Caco-2 (cell line): ENCODE measurements at regions not wholly inside any gene's neighbourhood (a gene's known extent, or its start where the extent isn't known, plus 50 kb on each side); places are given as distances from the start of the nearest gene placed in this dataset.
"Not testable (repeated sequence)": the region's sequence is repeated elsewhere in the genome, so short reads cannot be mapped to it uniquely, and the experiment has no call there.

Source experiments
- BruUV-seq: library from RNA; stranded (reverse); fragments of 400-500 nt; replicated peaks from 2 replicates; lab custom pipeline; 2021; lab: Mats Ljungman, UMichigan
- CTCF ChIA-PET: fragments of 300-600 bp; sonication (Branson Sonifier 250); formaldehyde crosslinking; loops from one replicate; lab custom pipeline; 2022; ENCODE audit warnings: antibody characterized with exemption; lab: Charles Lee
- POLR2A ChIA-PET: fragments of 300-600 bp; sonication (Branson Sonifier 250); formaldehyde crosslinking; loops from one replicate; lab custom pipeline; 2022; ENCODE audit warnings: antibody characterized with exemption; lab: Charles Lee
- DNase-seq, 2 experiments: peaks; one replicate each; pipeline versions ENCODE4 v3.0.0 to v3.0.0-alpha.2; 2020 to 2022
- H3K27me3 ChIP-seq: replicated peaks from 2 replicates; pipeline ENCODE4 v1.6.0; 2011; ENCODE audit warnings: low read length; ENCODE audit not compliant: control insufficient read depth, insufficient read depth
- H3K36me3 ChIP-seq: 2 replicates; pipeline ENCODE4 v1.5.1; 2011; ENCODE audit warnings: low read length; ENCODE audit not compliant: control insufficient read depth, insufficient read depth
- H3K4me1 ChIP-seq: fragments of 250-450 bp; sonication (Bioruptor Pico); 2 replicates; pipeline ENCODE4 v1.5.1; 2020; ENCODE audit warnings: mild to moderate bottlenecking
- H3K4me3 ChIP-seq: 2 replicates; pipeline ENCODE4 v1.5.1; 2011; ENCODE audit warnings: low read depth, mild to moderate bottlenecking, control low read depth, low read length
- H3K9me3 ChIP-seq: fragments of 250-450 bp; sonication (Bioruptor Pico); 2 replicates; pipeline ENCODE4 v1.5.1; 2020; ENCODE audit warnings: mild to moderate bottlenecking, moderate library complexity
- H3K27ac Mint-ChIP-seq: one replicate; pipeline ENCODE4 v1.8.0; 2022; ENCODE audit warnings: mixed read lengths; ENCODE audit not compliant: unreplicated experiment
- H3K27me3 Mint-ChIP-seq: one replicate; pipeline ENCODE4 v1.8.0; 2022; ENCODE audit warnings: mixed read lengths; ENCODE audit not compliant: insufficient read depth, unreplicated experiment
- H3K36me3 Mint-ChIP-seq: one replicate; pipeline ENCODE4 v1.8.0; 2022; ENCODE audit warnings: mild to moderate bottlenecking, mixed read lengths; ENCODE audit not compliant: insufficient read depth, unreplicated experiment
- H3K4me1 Mint-ChIP-seq: one replicate; pipeline ENCODE4 v1.8.0; 2022; ENCODE audit warnings: low read depth, mixed read lengths; ENCODE audit not compliant: unreplicated experiment
- H3K4me3 Mint-ChIP-seq: one replicate; pipeline ENCODE4 v1.8.0; 2022; ENCODE audit warnings: mild to moderate bottlenecking, moderate library complexity, mixed read lengths; ENCODE audit not compliant: unreplicated experiment
- H3K9me3 Mint-ChIP-seq: one replicate; pipeline ENCODE4 v1.8.0; 2022; ENCODE audit warnings: mixed read lengths; ENCODE audit not compliant: unreplicated experiment
- CTCF ChIP-seq, 2 experiments: fragments of 200-600 bp in 1 of 2; IDR thresholded peaks; 1 replicate in 1 of 2; 2 replicates in 1 of 2; pipeline versions ENCODE4 v1.5.1 to v1.8.0; 2011 to 2022; ENCODE audit warnings: antibody characterized with exemption in 1 of 2, control low read depth in 1 of 2, inconsistent platforms in 1 of 2, low read depth in 1 of 2, low read length in 1 of 2, mild to moderate bottlenecking in 1 of 2, moderate library complexity in 1 of 2; ENCODE audit not compliant: insufficient read depth in 1 of 2, severe bottlenecking in 1 of 2, unreplicated experiment in 1 of 2
- intact Hi-C: fragments of 100-400 bp; cut with micrococcal nuclease; formaldehyde crosslinking; loops from one replicate; pipeline ENCODE4 v1.10.0; 2022; ENCODE audit not compliant: unreplicated experiment

GRCh38 chr2:198861080-198861479 is 596.7 kb downstream of the SATB2 start:
- H3K4me3 Mint-ChIP-seq = no peak overlapping the region

GRCh38 chr2:198857246-198857645 is 600.5 kb downstream of the SATB2 start:
- Histone ChIP-seq H3K9me3 (no peaks in the 10 kb centered on the region; the same call in 1 of the 2 replicates), H3K4me3 (no peak overlapping the region), H3K4me1 (no peaks in the 10 kb centered on the region), H3K27me3 (no peaks in the 10 kb centered on the region), H3K36me3 (no peaks in the 10 kb centered on the region)
- Mint-ChIP-seq H3K4me1 (no peaks in the 10 kb centered on the region), H3K36me3 (no peaks in the 10 kb centered on the region), H3K27me3 (no peaks in the 10 kb centered on the region), H3K9me3 (peaks cover 9% of the 10 kb centered on the region), H3K27ac (no peak overlapping the region), H3K4me3 (no peak overlapping the region)
- ChIA-PET POLR2A (no interaction called here), CTCF (no interaction called here)
- no peak for DNase-seq
- TF ChIP-seq CTCF (IDR thresholded peaks at IDR 0.05; ENCODE audit: insufficient read depth in 1 of 2, low read depth in 1 of 2, low read length in 1 of 2, severe bottlenecking in 1 of 2, unreplicated experiment in 1 of 2) = no peak
- intact Hi-C loops = no loop called here
- no TSS peak for BruUV-seq

More at GRCh38 chr2:198861080-198861479, 596.7 kb downstream of the SATB2 start:
- no peak for TF ChIP-seq CTCF (IDR thresholded peaks at IDR 0.05; ENCODE audit: insufficient read depth in 1 of 2, low read depth in 1 of 2, low read length in 1 of 2, severe bottlenecking in 1 of 2, unreplicated experiment in 1 of 2)
- Mint-ChIP-seq H3K27ac (no peak overlapping the region), H3K9me3 (peaks cover 9% of the 10 kb centered on the region), H3K27me3 (no peaks in the 10 kb centered on the region), H3K36me3 (no peaks in the 10 kb centered on the region), H3K4me1 (no peaks in the 10 kb centered on the region)
- Histone ChIP-seq H3K36me3 (no peaks in the 10 kb centered on the region), H3K4me3 (no peak overlapping the region), H3K4me1 (no peaks in the 10 kb centered on the region), H3K27me3 (no peaks in the 10 kb centered on the region), H3K9me3 (no peaks in the 10 kb centered on the region; the same call in 1 of the 2 replicates)
- ChIA-PET CTCF (no interaction called here), POLR2A (no interaction called here)
- DNase-seq = no peak
- no TSS peak for BruUV-seq
- intact Hi-C loops = no loop called here

- H3K36me3 ChIP-seq, POLR2A ChIA-PET, H3K27me3 Mint-ChIP-seq, H3K9me3 ChIP-seq, DNase-seq, H3K4me1 Mint-ChIP-seq, intact Hi-C loops, H3K36me3 Mint-ChIP-seq, H3K9me3 Mint-ChIP-seq, H3K27me3 ChIP-seq, H3K4me3 ChIP-seq, H3K4me3 Mint-ChIP-seq, H3K4me1 ChIP-seq, CTCF ChIA-PET, H3K27ac Mint-ChIP-seq, BruUV-seq: not testable (repeated sequence)
Measured at GRCh38 chr2:198855746-198856145, 602.0 kb downstream of the SATB2 start.

GRCh38 chr2:198852248-198852647 is 605.5 kb downstream of the SATB2 start:
- no peaks in the 10 kb centered on the region for H3K36me3 Mint-ChIP-seq
- H3K4me1 Mint-ChIP-seq = no peaks in the 10 kb centered on the region
- H3K9me3 Mint-ChIP-seq = no peaks in the 10 kb centered on the region
- TF ChIP-seq CTCF (IDR thresholded peaks at IDR 0.05; ENCODE audit: insufficient read depth in 1 of 2, low read depth in 1 of 2, low read length in 1 of 2, severe bottlenecking in 1 of 2, unreplicated experiment in 1 of 2) = no peak
- H3K4me1 ChIP-seq = no peaks in the 10 kb centered on the region
- no peak overlapping the region for H3K27ac Mint-ChIP-seq
- CTCF ChIA-PET = no interaction called here
- H3K36me3 ChIP-seq = no peaks in the 10 kb centered on the region
- no TSS peak for BruUV-seq
- POLR2A ChIA-PET = no interaction called here
- intact Hi-C loops = no loop called here
- no peak overlapping the region for H3K4me3 Mint-ChIP-seq
- no peak for DNase-seq
- no peak overlapping the region for H3K4me3 ChIP-seq
- no peaks in the 10 kb centered on the region for H3K27me3 ChIP-seq
- no peaks in the 10 kb centered on the region for H3K27me3 Mint-ChIP-seq
- no peaks in the 10 kb centered on the region for H3K9me3 ChIP-seq
